GM08714 (cell line): ENCODE measurements at regions not wholly inside any gene's neighbourhood (a gene's known extent, or its start where the extent isn't known, plus 50 kb on each side); places are given as distances from the start of the nearest gene placed in this dataset.

Experiments used
- H3K4me3 ChIP-seq: fragments of 200-500 bp; sonication (Bioruptor generic); 2 replicates; pipeline ENCODE4 v1.5.1; 2014; ENCODE audit warnings: mild to moderate bottlenecking, low read length, inconsistent platforms
- ZNF274 ChIP-seq: IDR thresholded peaks from 2 replicates; pipeline ENCODE4 v1.6.1; 2012; ENCODE audit warnings: mild to moderate bottlenecking, low read depth, low read length

DNA sequence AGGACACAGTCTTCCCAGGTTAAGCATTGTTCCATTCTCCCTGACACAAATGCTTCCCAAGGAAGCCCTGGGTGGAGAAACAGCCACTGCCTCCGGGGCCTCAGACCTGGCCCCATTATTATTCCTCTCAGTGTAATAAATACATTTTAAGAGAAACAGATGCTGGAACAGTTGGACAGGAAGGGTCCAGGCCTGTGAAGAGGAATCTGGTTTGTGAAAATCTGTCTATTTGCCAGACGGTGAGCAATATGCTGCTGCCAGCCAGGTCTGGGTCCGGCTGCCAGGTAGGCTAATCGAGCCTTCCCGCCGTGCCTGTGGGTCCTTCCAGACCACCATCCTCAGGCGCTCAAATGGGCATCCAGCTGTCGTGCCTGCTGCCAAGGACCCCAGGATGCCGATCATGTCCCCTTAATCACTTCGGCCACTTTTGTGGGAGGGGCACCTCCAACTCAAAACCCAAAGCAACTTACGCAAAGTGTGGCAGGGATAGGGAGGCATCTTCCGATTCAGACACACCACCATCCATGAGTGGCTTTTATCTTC is 528.4 kb downstream of the MIAT start:
- no peak for TF ChIP-seq ZNF274
- no peak overlapping the region for H3K4me3 ChIP-seq

DNA sequence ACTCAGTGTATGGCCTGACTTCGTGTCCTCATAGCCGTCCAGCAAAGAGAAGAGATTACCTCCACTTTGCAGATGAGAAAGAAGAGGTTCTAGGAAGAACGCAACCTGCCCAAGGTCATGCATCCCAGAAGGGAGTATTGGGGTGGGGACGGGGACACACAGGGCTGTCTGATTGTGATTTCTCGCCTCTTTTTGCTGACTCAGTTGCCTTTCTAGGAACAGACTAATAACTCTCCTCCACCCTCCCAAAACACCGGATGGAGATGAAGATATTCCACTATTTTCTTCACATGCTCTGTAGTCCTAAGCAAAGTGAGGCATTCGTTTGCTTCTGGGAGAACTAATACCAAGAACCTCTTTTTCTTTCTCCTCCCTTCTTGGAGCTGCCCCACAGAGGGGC is 529.3 kb downstream of the MIAT start:
- H3K4me3 ChIP-seq = no peak overlapping the region
- TF ChIP-seq ZNF274 = no peak

DNA sequence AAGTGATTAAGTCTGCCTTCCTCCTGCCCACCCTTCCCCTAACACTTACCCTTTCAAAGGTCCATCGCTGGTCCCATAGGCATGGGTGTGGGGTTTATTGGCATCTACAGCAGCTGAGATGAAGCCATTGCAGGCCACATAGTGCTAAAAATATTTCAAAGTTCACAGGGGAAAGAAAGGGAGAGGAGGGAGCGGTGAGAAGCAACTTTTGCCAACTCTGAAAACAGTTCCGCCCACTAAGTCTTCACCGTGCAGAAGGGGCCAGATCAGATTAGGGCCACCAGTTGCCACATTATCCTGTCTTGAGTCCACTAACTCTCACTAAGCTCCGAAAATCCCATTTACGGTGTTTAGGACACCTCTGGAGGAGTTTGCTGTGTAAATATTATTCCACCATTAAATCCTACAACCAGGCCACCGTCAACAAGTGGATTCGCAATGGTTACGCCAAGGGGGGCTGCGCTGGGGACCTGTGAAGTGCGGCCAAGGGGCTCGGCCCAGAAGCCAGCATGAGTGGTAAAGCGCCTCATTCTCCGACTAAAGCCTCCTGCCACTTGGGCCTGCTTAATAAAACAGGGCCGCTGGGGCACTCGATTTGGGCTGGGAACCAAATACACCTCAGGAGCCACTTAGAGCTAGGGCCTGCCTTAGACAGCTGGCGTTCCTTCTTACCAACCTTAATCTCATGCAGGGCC is 534.9 kb downstream of the MIAT start:
- TF ChIP-seq ZNF274 = no peak
- no peak overlapping the region for H3K4me3 ChIP-seq

DNA sequence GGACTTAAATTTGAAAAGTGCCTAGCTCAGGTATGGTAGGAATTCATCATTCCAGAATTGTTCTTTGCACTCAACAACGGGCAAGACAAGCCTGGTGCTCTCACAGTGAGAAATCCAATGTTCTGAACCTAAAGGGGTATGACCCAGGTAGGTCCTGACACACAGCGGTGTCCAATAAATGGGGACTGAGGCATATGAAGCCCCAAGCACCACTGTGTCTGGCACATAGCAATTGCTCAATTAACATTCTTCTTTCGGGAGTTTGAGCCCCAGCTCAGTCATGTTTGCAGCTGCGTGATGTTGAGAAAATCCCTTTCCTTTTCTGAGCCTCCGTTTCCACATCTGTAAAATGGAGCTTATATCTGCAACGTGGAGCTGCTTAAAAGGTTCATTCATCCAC is 535.8 kb downstream of the MIAT start:
- no peak overlapping the region for H3K4me3 ChIP-seq
- TF ChIP-seq ZNF274 = no peak

DNA sequence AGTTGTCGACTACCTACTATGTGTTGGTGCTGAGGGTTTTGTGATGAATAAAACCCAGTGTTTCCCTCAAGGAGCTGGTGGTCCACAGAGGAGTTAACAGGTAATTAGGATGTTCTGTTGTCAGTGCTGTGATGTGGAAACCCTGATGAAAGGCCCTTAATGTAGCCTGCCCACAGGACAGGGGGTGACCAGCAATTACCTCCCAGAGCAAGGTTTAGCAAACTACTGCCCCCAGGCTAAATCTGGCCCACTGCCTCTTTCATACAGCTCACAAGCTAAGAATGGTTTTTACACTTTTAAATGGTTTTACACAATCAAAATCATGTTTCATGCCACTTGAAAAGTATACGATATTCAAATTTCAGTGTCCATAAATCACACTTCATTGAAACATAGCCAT is 536.2 kb downstream of the MIAT start:
- no peak for TF ChIP-seq ZNF274
- no peak overlapping the region for H3K4me3 ChIP-seq

DNA sequence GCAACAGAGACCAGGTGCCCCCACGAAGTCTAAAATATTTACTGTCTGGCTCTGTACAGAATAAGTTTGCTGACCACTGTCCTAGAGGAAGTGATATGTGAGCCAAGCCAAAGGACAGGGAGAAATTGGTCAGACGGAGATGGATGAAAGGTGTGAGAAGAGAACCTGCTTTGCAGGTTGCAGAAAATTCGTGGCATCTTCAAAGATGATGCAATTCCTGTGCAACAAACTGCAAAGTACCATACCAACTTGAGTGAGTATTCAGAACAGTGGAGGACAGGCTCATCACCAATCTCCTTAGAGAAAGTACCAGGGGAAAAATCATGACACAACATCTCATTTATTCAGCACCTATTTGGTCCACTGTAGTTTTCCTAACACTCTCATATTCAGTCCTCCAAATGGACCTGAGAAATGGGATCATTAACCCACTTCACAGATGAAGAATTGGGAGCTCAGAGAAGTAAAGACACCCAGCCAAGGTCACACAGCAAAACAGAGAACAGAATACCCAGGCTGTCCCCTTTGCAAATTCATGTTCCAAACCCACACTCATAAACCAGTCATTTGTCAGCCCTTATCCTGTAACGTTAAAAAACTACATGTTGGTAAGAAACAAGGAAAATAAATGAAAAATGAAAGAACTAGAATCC is 536.8 kb downstream of the MIAT start:
- TF ChIP-seq ZNF274 = no peak
- H3K4me3 ChIP-seq = no peak overlapping the region

DNA sequence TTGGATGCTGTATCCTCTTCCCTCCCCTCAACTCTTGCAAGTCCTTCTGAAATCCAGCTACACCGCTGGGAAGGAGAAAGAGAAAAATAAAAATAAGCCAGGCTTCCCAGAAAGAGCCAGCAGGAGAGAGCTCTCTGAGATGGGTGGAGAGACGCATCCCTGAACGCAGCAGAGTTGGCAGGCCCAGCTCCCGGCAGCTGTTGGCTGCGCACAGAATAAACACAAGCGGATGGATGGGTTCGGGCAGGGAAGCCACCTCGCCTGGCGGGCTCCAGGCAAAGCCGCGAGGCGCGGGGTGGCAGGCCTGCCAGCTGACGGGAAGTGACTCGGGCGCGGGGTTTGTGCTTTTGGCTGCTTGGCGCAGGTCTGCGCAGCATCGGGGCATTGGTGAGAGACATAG is 537.7 kb downstream of the MIAT start:
- no peak for TF ChIP-seq ZNF274

DNA sequence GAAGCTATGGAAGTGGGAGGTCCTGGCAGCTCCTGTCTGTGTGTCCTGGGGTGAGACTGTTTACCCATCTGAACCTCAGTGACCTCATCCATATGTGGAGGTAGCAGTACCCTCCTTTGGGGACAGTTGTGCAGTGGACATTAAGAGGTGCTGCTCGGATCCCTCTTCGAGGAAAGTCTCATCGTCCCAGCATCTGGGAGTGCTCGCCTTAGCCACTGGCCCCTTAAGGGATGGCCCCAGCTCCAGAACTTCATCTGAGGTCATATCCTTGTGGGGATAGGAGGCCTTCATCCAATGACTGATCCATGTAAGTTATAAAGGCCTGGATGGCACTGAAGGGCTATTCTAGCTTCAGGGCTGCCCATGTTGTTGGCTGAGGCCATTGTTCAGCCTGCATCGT is 538.1 kb downstream of the MIAT start:
- no peak overlapping the region for H3K4me3 ChIP-seq

More for the DNA sequence above, 537.7 kb downstream of the MIAT start:
- no peak overlapping the region for H3K4me3 ChIP-seq

DNA sequence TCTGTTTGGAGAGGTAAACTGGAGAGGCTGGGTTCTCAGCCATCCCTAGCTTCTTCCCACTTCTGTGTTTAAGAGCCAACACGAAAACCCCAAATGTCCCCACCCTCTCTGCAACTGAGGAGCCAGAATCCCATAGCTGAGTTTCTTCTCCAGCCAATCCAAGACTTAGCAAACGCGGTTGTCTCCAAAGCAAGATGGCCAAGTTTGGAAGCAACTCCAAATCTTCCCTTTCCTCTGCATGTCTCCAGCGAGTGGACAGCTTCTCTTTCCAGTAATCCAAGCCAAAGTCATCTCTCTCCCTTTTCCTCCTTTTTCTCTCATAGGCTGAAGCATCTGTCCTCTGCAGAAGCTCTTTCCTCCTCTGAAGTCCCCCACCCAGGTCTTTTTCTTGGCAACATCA is 539.2 kb downstream of the MIAT start:
- TF ChIP-seq ZNF274 = no peak
- H3K4me3 ChIP-seq = no peak overlapping the region

More for the DNA sequence above, 538.1 kb downstream of the MIAT start:
- TF ChIP-seq ZNF274 = no peak

DNA sequence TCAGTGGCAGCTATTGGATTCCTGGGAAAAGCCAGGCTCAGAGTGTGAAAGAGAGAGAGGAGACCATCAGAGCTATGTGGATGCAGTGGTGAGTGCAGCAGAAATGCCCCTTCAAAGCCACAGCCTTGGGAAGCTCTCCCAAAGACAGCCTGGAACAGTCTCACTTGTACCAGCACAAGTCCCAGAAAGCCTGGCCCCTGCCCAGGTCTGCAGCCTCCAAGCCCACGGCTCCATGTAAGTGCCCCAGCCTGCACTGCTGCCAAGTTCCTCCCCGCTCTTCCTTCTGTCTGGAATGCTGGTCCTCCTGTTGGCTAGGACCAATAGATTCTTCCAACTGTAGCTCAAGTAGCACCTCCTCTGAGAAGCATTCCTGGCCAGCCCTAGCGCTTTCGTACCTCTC is 539.7 kb downstream of the MIAT start:
- TF ChIP-seq ZNF274 = no peak
- H3K4me3 ChIP-seq = no peak overlapping the region

DNA sequence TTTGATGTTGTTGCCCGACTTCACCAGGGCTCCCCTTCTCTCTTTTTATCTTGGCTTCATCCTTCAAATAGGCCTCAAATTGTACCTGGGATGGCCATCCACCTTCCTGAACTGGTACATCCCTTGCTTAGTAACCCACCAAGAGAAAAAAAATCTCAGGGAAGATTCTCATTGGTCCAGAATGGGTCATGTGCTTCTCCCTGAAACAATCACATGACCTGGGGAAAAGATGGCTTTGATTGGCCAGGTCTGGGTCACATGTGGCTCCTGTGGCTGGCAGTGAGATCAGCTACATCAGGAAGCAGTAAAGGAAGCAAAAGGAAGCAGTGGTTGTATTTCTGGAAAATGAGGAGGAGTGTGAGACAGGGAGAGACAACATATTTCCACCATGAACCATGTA is 540.2 kb downstream of the MIAT start:
- TF ChIP-seq ZNF274 = no peak
- no peak overlapping the region for H3K4me3 ChIP-seq

DNA sequence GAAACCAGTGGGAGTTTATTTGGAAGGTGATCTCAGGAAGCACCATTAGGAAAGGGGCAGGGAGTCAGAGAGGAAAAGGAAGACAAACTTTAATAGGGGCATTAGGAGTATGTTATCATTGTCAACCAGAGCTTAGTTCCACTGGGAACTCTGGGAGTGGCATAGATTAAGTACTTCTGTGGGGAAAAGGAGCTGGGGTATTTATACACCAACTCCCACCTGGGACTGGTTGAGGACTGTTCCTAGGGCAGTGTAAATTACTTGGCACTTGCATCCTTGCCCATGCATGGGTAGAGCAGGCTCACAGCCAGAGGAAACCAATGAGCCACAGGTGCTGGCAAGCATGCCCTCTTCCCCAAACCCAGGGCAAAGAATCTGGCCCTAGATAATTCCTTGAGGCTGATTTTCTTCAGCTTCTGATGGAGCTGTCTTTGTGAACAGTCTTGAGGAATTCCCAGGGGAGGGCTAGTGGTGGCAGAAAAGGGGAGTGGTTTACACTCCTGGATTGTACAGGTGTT is 541.2 kb downstream of the MIAT start:
- TF ChIP-seq ZNF274 = no peak
- no peak overlapping the region for H3K4me3 ChIP-seq

DNA sequence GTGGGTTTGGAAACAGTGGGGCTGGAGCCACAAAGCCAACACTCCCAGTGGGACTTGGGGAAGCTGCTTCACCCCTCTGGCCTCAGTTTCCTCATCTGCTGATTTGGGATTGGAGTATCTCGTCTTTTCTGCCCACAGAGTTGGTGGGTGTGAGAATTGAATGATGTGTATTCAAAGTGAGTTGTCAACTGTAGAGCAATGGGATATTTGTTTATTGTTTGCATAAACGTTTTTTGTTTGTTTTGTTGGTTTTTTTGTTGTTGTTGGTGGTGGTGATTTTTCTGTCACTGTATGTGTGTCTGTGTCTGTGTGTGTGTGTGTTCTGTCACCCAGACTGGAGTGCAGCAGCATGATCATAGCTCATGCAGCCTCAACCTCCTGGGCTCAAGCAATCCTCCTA is 542.0 kb downstream of the MIAT start:
- TF ChIP-seq ZNF274 = no peak
- H3K4me3 ChIP-seq = no peak overlapping the region

DNA sequence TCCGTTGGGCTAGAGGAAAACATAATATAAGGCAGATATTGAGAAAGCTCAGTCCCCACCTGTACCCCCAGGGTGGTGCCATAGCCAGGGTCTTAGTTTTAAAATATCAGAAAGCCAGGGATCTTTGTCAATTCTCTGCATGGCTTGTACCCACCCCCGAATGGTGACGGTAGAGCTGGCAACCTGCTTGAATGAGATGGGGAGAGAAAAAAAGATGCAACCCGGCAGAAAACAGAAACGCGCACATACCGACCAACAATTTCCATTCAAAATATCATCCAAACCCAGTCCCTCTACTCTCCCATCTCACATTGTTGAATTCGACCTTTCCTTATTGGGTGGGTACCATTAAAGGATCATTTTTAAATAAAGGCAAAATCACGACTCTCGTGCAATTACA is 543.9 kb downstream of the MIAT start:
- H3K4me3 ChIP-seq = no peak overlapping the region
- no peak for TF ChIP-seq ZNF274

DNA sequence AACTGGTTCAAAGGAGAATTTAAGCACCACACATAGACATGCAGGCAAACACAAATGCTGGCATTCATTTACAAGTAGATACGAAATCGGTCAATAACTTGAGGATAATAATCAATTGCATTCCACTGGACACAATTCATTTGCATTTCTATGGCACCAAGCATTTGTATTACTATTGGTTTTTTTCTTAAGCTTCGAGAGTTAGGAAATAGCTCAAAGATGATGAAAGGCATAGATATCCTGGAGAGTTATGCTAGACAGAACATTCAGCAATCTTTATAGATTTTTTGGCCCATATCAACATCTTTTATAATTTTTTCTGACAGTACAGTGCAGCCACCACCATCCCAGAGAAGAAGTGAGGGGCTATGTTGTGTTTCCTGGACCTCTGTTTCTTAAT is 544.4 kb downstream of the MIAT start:
- TF ChIP-seq ZNF274 = no peak
- H3K4me3 ChIP-seq = no peak overlapping the region

DNA sequence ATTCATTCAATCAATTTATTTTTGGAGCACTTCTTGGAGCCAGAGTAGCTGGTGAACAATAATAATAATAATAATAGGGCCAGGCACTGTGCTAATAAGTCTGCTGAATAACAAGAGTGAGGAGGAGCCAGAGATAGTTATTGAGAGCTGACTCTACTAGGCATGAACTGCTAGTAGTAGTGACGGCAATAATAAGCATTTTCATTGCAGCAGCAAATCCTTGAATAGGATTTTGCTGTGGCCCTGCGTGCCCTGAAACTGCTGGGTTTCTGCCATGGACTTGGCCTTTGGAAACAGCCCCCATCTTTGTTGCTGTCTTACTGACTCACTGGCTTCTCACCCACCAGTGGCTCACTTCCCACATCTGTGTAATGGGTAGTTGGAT is 545.9 kb downstream of the MIAT start:
- no peak overlapping the region for H3K4me3 ChIP-seq
- TF ChIP-seq ZNF274 = no peak
